ENCODE measurements at regions not wholly inside any gene's neighbourhood (a gene's known extent, or its start where the extent isn't known, plus 50 kb on each side); places are given as distances from the start of the nearest gene placed in this dataset.

DNA sequence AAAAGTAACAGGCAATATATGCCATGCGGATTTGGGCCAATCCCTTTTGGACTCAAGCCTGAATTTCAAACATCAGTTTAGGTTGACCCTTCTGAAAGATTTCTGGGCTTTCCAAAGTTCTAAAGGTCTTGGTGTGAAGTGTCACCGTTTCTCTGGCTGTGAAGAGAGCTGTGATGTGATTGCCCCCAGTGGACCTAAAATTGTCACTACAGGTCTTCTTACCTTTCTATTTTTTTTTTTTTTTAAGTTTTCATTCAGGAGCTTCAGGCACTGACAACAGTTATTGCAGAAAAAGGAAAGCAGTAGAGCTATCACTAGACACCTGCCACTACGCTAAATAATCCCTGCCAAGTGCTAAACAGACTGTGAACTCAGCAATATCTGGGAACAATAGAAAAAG lies 75.7 kb upstream of the OPRM1 start:
- Mint-ChIP-seq H3K4me3 (ENCODE audit: unreplicated experiment) (no peak overlapping the region), H3K9me3 (ENCODE audit: unreplicated experiment) (no peaks in the 10 kb centered on the region), H3K36me3 (ENCODE audit: unreplicated experiment) (no peaks in the 10 kb centered on the region), H3K27ac (ENCODE audit: unreplicated experiment) (no peak overlapping the region), H3K4me1 (ENCODE audit: low read depth, unreplicated experiment) (no peaks in the 10 kb centered on the region), H3K27me3 (ENCODE audit: unreplicated experiment) (no peaks in the 10 kb centered on the region)
- no peak for TF ChIP-seq CTCF (IDR thresholded peaks at IDR 0.05; ENCODE audit: partially characterized antibody, unreplicated experiment)
- no peak for DNase-seq

GRCh38 chr6:153962555-153962954 lies 76.5 kb upstream of the OPRM1 start:
- no peak for TF ChIP-seq CTCF (IDR thresholded peaks at IDR 0.05; ENCODE audit: partially characterized antibody, unreplicated experiment)
- H3K36me3 Mint-ChIP-seq (ENCODE audit: unreplicated experiment) = no peaks in the 10 kb centered on the region
- no peaks in the 10 kb centered on the region for H3K4me1 Mint-ChIP-seq (ENCODE audit: low read depth, unreplicated experiment)
- no peak overlapping the region for H3K4me3 Mint-ChIP-seq (ENCODE audit: unreplicated experiment)
- H3K27ac Mint-ChIP-seq (ENCODE audit: unreplicated experiment) = no peak overlapping the region
- DNase-seq = no peak
- H3K9me3 Mint-ChIP-seq (ENCODE audit: unreplicated experiment) = no peaks in the 10 kb centered on the region
- H3K27me3 Mint-ChIP-seq (ENCODE audit: unreplicated experiment) = no peaks in the 10 kb centered on the region

- no peak for TF ChIP-seq CTCF (IDR thresholded peaks at IDR 0.05; ENCODE audit: partially characterized antibody, unreplicated experiment)
- Mint-ChIP-seq H3K4me1 (ENCODE audit: low read depth, unreplicated experiment) (no peaks in the 10 kb centered on the region), H3K27me3 (ENCODE audit: unreplicated experiment) (no peaks in the 10 kb centered on the region), H3K4me3 (ENCODE audit: unreplicated experiment) (no peak overlapping the region), H3K36me3 (ENCODE audit: unreplicated experiment) (no peaks in the 10 kb centered on the region), H3K27ac (ENCODE audit: unreplicated experiment) (no peak overlapping the region), H3K9me3 (ENCODE audit: unreplicated experiment) (no peaks in the 10 kb centered on the region)
- DNase-seq = no peak
Observed at GRCh38 chr6:153960741-153961140, 78.3 kb upstream of the OPRM1 start.

- DNase-seq = no peak
- Mint-ChIP-seq H3K27me3 (ENCODE audit: unreplicated experiment) (no peaks in the 10 kb centered on the region), H3K4me3 (ENCODE audit: unreplicated experiment) (no peak overlapping the region), H3K36me3 (ENCODE audit: unreplicated experiment) (no peaks in the 10 kb centered on the region), H3K27ac (ENCODE audit: unreplicated experiment) (no peak overlapping the region), H3K4me1 (ENCODE audit: low read depth, unreplicated experiment) (no peaks in the 10 kb centered on the region), H3K9me3 (ENCODE audit: unreplicated experiment) (no peaks in the 10 kb centered on the region)
- TF ChIP-seq CTCF (IDR thresholded peaks at IDR 0.05; ENCODE audit: partially characterized antibody, unreplicated experiment) = no peak
Observed at GRCh38 chr6:153960281-153960680, 78.8 kb upstream of the OPRM1 start.

GRCh38 chr6:153959276-153959675 lies 79.8 kb upstream of the OPRM1 start:
- Mint-ChIP-seq H3K4me3 (ENCODE audit: unreplicated experiment) (no peak overlapping the region), H3K27ac (ENCODE audit: unreplicated experiment) (no peak overlapping the region), H3K4me1 (ENCODE audit: low read depth, unreplicated experiment) (no peaks in the 10 kb centered on the region), H3K36me3 (ENCODE audit: unreplicated experiment) (no peaks in the 10 kb centered on the region), H3K27me3 (ENCODE audit: unreplicated experiment) (no peaks in the 10 kb centered on the region), H3K9me3 (ENCODE audit: unreplicated experiment) (peaks cover 2% of the 10 kb centered on the region)
- DNase-seq = no peak
- no peak for TF ChIP-seq CTCF (IDR thresholded peaks at IDR 0.05; ENCODE audit: partially characterized antibody, unreplicated experiment)
